SK-N-SH treated with all-trans-retinoic acid at 6 μM for 48 hours (cell line): ENCODE measurements at regions not wholly inside any gene's neighbourhood (a gene's known extent, or its start where the extent isn't known, plus 50 kb on each side); places are given as distances from the start of the nearest gene placed in this dataset.

ENCODE experiments used
- ATAC-seq: fragments of 200-7000 bp; cut with Tn5 transposase; 3 replicates; pipeline ENCODE4 v1.9.1; 2020; ENCODE audit warnings: mild to moderate bottlenecking, moderate library complexity
- BACH2 ChIP-seq: fragments of 250-450 bp; sonication (Bioruptor Pico); IDR thresholded peaks from 2 replicates; pipeline ENCODE4 v1.9.0; 2021; ENCODE audit warnings: mild to moderate bottlenecking, borderline replicate concordance
- CSDC2 ChIP-seq: fragments of 250-450 bp; sonication (Bioruptor Pico); IDR thresholded peaks from 2 replicates; pipeline ENCODE4 v1.5.0; 2020; ENCODE audit warnings: mild to moderate bottlenecking, moderate library complexity
- CSRNP3 ChIP-seq: fragments of 250-450 bp; sonication (Bioruptor Pico); IDR thresholded peaks from 2 replicates; pipeline ENCODE4 v1.5.1; 2021; ENCODE audit warnings: mild to moderate bottlenecking, moderate library complexity
- ESRRG ChIP-seq: fragments of 250-450 bp; sonication (Bioruptor Pico); IDR thresholded peaks from 2 replicates; pipeline ENCODE4 v1.6.1; 2021; ENCODE audit warnings: mild to moderate bottlenecking
- GLIS3 ChIP-seq: fragments of 250-450 bp; sonication (Bioruptor Pico); IDR thresholded peaks from 2 replicates; pipeline ENCODE4 v1.5.0; 2020; ENCODE audit warnings: mild to moderate bottlenecking, moderate library complexity
- ISL1 ChIP-seq: fragments of 250-450 bp; sonication (Bioruptor Pico); IDR thresholded peaks from 2 replicates; pipeline ENCODE4 v2.1.2; 2022; ENCODE audit warnings: mild to moderate bottlenecking, moderate library complexity
- OSR1 ChIP-seq: fragments of 250-450 bp; sonication (Bioruptor Pico); IDR thresholded peaks from 2 replicates; pipeline ENCODE4 v1.8.0; 2022; ENCODE audit warnings: moderate library complexity, mild to moderate bottlenecking, inconsistent platforms
- PPARA ChIP-seq: fragments of 250-450 bp; sonication (Bioruptor Pico); IDR thresholded peaks from 2 replicates; pipeline ENCODE4 v1.5.0; 2020; ENCODE audit warnings: mild to moderate bottlenecking, borderline replicate concordance
- RARB ChIP-seq: fragments of 250-450 bp; sonication (Bioruptor Pico); IDR thresholded peaks from 2 replicates; pipeline ENCODE4 v1.8.0; 2021; ENCODE audit warnings: mild to moderate bottlenecking, moderate library complexity
- SNAI2 ChIP-seq: fragments of 250-450 bp; sonication (Bioruptor Pico); IDR thresholded peaks from 2 replicates; pipeline ENCODE4 v1.5.0; 2020; ENCODE audit warnings: mild to moderate bottlenecking, moderate library complexity
- TCF4 ChIP-seq: fragments of 250-450 bp; sonication (Bioruptor Pico); IDR thresholded peaks from 2 replicates; pipeline ENCODE4 v1.8.0; 2021; ENCODE audit warnings: mild to moderate bottlenecking, moderate library complexity, borderline replicate concordance
- TOX ChIP-seq: fragments of 250-450 bp; sonication (Bioruptor Pico); IDR thresholded peaks from 2 replicates; pipeline ENCODE4 v1.8.0; 2021; ENCODE audit warnings: mild to moderate bottlenecking, moderate library complexity, borderline replicate concordance
- ZC3H10 ChIP-seq: fragments of 250-450 bp; sonication (Bioruptor Pico); IDR thresholded peaks from 2 replicates; pipeline ENCODE4 v1.5.1; 2021; ENCODE audit warnings: mild to moderate bottlenecking, moderate library complexity
- ZFP30 ChIP-seq: fragments of 450-650 bp; formaldehyde crosslinking; IDR thresholded peaks from 2 replicates; pipeline ENCODE4 v1.5.0; 2022; ENCODE audit warnings: mild to moderate bottlenecking, moderate library complexity
- ZNF565 ChIP-seq: fragments of 450-650 bp; formaldehyde crosslinking; conservative IDR thresholded peaks from 2 replicates; pipeline ENCODE4 v1.5.0; 2020; ENCODE audit warnings: low read depth, mild to moderate bottlenecking, moderate library complexity
- ZNF70 ChIP-seq: fragments of 450-650 bp; formaldehyde crosslinking; IDR thresholded peaks from 2 replicates; pipeline ENCODE4 v1.5.0; 2020; ENCODE audit warnings: mild to moderate bottlenecking, moderate library complexity
- ZNF8 ChIP-seq: fragments of 450-650 bp; formaldehyde crosslinking; IDR thresholded peaks from 2 replicates; pipeline ENCODE4 v1.5.0; 2020; ENCODE audit warnings: mild to moderate bottlenecking, moderate library complexity
- TF ChIP-seq, protein P1 (sequence below): fragments of 250-450 bp; sonication (Bioruptor Pico); IDR thresholded peaks from 2 replicates; pipeline ENCODE4 v1.8.0; 2020; ENCODE audit warnings: mild to moderate bottlenecking, moderate library complexity, borderline replicate concordance
- TF ChIP-seq, protein P2 (sequence below): fragments of 250-450 bp; sonication (Bioruptor Pico); IDR thresholded peaks from 2 replicates; pipeline ENCODE4 v1.5.1; 2020; ENCODE audit warnings: low read depth, mild to moderate bottlenecking, moderate library complexity
- TF ChIP-seq, protein P3 (sequence below): fragments of 250-450 bp; sonication (Bioruptor Pico); IDR thresholded peaks from 2 replicates; pipeline ENCODE4 v1.8.0; 2021; ENCODE audit warnings: low read depth, mild to moderate bottlenecking, moderate library complexity, borderline replicate concordance
- TF ChIP-seq, protein P4 (sequence below): fragments of 250-450 bp; sonication (Bioruptor Pico); IDR thresholded peaks from 2 replicates; pipeline ENCODE4 v1.5.0; 2020; ENCODE audit warnings: mild to moderate bottlenecking, moderate library complexity

DNA sequence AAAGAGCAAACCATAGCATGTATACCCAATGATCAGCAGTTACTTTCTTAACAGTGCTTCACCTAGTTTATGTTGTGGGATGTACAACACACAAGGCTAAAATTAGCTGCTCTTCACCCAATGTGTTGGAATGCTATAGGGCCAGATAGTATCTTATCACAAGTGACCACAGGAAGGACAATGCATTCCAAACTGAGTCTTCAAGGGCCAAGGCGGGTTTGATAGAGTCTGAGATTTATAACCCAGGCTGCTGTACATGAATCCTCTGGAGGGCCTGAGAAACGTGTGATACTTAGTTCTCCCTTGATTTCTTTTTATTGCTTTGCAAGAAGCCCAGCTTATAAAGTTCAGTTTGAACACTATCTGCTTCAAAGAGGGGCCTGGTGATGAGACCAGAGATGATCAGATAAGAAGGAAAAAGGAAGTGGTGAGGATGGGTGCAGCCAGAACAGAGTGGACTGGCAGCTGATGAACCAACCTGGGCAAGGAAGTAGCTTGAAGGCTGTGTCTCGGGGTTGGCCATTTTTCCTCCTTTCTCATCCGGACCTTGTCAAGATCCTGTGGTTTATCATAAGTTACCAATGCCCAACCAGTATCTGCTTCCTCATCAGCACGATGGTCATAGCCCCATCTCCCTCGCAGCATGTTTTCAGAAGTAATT, 62.2 kb upstream of the BMP2 start (continued):
- TF ChIP-seq, protein P1, sequence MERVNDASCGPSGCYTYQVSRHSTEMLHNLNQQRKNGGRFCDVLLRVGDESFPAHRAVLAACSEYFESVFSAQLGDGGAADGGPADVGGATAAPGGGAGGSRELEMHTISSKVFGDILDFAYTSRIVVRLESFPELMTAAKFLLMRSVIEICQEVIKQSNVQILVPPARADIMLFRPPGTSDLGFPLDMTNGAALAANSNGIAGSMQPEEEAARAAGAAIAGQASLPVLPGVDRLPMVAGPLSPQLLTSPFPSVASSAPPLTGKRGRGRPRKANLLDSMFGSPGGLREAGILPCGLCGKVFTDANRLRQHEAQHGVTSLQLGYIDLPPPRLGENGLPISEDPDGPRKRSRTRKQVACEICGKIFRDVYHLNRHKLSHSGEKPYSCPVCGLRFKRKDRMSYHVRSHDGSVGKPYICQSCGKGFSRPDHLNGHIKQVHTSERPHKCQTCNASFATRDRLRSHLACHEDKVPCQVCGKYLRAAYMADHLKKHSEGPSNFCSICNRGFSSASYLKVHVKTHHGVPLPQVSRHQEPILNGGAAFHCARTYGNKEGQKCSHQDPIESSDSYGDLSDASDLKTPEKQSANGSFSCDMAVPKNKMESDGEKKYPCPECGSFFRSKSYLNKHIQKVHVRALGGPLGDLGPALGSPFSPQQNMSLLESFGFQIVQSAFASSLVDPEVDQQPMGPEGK (CRISPR knock-in tag) = no peak
- TF ChIP-seq ZC3H10 (CRISPR knock-in tag) (no peak), ESRRG (CRISPR knock-in tag) (no peak), ISL1 (no peak)

GRCh38 chr20:6704132-6704861, 63.2 kb upstream of the BMP2 start:
- no peak for TF ChIP-seq SNAI2 (CRISPR knock-in tag)
- no peak for TF ChIP-seq TOX
- TF ChIP-seq ZNF8 = no peak
- TF ChIP-seq ESRRG (CRISPR knock-in tag) = no peak
- TF ChIP-seq OSR1 (CRISPR knock-in tag) = no peak
- TF ChIP-seq, protein P2, sequence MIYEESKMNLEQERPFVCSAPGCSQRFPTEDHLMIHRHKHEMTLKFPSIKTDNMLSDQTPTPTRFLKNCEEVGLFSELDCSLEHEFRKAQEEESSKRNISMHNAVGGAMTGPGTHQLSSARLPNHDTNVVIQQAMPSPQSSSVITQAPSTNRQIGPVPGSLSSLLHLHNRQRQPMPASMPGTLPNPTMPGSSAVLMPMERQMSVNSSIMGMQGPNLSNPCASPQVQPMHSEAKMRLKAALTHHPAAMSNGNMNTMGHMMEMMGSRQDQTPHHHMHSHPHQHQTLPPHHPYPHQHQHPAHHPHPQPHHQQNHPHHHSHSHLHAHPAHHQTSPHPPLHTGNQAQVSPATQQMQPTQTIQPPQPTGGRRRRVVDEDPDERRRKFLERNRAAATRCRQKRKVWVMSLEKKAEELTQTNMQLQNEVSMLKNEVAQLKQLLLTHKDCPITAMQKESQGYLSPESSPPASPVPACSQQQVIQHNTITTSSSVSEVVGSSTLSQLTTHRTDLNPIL (CRISPR knock-in tag) = no peak
- TF ChIP-seq RARB = no peak
- ATAC-seq = no peak

DNA sequence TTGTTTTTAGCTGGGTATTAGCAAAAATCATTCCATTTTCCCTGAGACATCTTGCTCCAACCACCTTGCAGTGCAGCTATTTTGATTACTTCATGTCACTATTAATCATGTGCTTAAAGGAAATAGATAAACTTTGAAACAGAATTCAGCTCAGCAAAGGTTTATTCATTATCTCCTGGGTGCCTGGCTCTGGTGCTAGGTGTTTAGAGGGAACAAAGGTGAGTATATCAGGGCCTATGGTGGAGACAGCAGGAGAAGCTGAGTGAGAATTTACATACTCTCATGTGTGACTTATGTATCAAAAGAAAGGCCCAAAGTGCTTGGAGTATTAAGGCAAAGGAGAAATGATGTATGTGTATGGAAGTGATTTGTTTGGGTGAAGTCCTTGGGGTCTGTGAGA, 63.8 kb upstream of the BMP2 start:
- TF ChIP-seq TOX (no peak), ZNF70 (CRISPR knock-in tag) (no peak), PPARA (CRISPR knock-in tag) (no peak), CSRNP3 (CRISPR knock-in tag) (no peak), GLIS3 (CRISPR knock-in tag) (no peak), TCF4 (CRISPR knock-in tag) (no peak), ZC3H10 (CRISPR knock-in tag) (no peak), ISL1 (no peak), CSDC2 (CRISPR knock-in tag) (no peak), BACH2 (CRISPR knock-in tag) (no peak), SNAI2 (CRISPR knock-in tag) (no peak), ZNF8 (no peak), RARB (no peak), ZFP30 (no peak), OSR1 (CRISPR knock-in tag) (no peak), ZNF565 (CRISPR knock-in tag) (no peak)
- TF ChIP-seq, protein P3, sequence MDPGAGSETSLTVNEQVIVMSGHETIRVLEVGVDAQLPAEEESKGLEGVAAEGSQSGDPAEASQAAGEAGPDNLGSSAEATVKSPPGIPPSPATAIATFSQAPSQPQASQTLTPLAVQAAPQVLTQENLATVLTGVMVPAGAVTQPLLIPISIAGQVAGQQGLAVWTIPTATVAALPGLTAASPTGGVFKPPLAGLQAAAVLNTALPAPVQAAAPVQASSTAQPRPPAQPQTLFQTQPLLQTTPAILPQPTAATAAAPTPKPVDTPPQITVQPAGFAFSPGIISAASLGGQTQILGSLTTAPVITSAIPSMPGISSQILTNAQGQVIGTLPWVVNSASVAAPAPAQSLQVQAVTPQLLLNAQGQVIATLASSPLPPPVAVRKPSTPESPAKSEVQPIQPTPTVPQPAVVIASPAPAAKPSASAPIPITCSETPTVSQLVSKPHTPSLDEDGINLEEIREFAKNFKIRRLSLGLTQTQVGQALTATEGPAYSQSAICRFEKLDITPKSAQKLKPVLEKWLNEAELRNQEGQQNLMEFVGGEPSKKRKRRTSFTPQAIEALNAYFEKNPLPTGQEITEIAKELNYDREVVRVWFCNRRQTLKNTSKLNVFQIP = no peak
- TF ChIP-seq, protein P1 (CRISPR knock-in tag) = no peak
- TF ChIP-seq, protein P2 (CRISPR knock-in tag) = no peak
- TF ChIP-seq, protein P4, sequence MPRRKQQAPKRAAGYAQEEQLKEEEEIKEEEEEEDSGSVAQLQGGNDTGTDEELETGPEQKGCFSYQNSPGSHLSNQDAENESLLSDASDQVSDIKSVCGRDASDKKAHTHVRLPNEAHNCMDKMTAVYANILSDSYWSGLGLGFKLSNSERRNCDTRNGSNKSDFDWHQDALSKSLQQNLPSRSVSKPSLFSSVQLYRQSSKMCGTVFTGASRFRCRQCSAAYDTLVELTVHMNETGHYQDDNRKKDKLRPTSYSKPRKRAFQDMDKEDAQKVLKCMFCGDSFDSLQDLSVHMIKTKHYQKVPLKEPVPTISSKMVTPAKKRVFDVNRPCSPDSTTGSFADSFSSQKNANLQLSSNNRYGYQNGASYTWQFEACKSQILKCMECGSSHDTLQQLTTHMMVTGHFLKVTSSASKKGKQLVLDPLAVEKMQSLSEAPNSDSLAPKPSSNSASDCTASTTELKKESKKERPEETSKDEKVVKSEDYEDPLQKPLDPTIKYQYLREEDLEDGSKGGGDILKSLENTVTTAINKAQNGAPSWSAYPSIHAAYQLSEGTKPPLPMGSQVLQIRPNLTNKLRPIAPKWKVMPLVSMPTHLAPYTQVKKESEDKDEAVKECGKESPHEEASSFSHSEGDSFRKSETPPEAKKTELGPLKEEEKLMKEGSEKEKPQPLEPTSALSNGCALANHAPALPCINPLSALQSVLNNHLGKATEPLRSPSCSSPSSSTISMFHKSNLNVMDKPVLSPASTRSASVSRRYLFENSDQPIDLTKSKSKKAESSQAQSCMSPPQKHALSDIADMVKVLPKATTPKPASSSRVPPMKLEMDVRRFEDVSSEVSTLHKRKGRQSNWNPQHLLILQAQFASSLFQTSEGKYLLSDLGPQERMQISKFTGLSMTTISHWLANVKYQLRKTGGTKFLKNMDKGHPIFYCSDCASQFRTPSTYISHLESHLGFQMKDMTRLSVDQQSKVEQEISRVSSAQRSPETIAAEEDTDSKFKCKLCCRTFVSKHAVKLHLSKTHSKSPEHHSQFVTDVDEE (CRISPR knock-in tag) = no peak
- ATAC-seq = no peak
